ENCODE measurements at regions not wholly inside any gene's neighbourhood (a gene's known extent, or its start where the extent isn't known, plus 50 kb on each side); places are given as distances from the start of the nearest gene placed in this dataset.

DNA sequence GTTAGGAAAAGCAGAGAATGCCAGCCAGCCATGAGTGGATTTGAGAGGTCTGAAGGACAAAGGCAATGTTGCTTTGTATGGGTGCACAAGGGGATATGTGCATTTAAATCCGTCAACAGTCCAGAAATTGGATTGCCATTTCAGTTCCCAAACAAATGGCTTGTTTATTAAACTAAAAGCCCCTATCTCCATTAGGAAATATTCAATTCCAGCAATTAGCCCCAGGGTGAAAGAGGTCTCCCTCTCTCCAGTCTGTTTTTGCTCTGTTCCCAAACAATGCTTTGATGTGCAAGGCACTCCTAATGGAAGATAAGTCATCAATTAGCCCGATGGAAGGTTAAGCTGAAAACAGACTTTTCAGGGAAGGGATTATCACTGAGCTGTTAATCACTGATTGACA is 101.3 kb downstream of the C9orf152 start:
- Histone ChIP-seq H3K14ac (ENCODE audit: low read length in 2 of 2) (peak overlapping the region in 1 of 2 experiments; percentile 83), H2BK5ac (ENCODE audit: low read depth, low read length, poor library complexity, severe bottlenecking) (no peak overlapping the region), H3K79me1 (replicated peaks; ENCODE audit: low read length, poor library complexity, severe bottlenecking) (peaks cover 7% of the 10 kb centered on the region), H3K4me2 (ENCODE audit: low read length, poor library complexity, severe bottlenecking) (no peak overlapping the region), H3K9me3 (ENCODE audit: control insufficient read depth, low read length) (no peaks in the 10 kb centered on the region), H4K91ac (ENCODE audit: low read length) (no peak overlapping the region), H2BK15ac (ENCODE audit: low read depth, poor library complexity, severe bottlenecking) (no peak overlapping the region), H3K23ac (ENCODE audit: low read length in 2 of 2) (no peak overlapping the region), H2AK5ac (ENCODE audit: low read length, severe bottlenecking) (peak overlapping the region; percentile 26), H3K36me3 (ENCODE audit: control insufficient read depth in 1 of 2, insufficient read depth in 2 of 2, low read depth in 1 of 2, low read length in 2 of 2) (peaks cover 7 to 39% of the 10 kb centered on the region in 2 experiments), H4K8ac (ENCODE audit: low read length) (no peak overlapping the region), H3K4me1 (ENCODE audit: control insufficient read depth, insufficient read depth, low read depth, low read length) (peaks cover 7% of the 10 kb centered on the region), H3K27me3 (ENCODE audit: control insufficient read depth in 1 of 2, insufficient read depth in 1 of 2, low read length in 2 of 2) (no peaks in the 10 kb centered on the region), H3K4ac (ENCODE audit: low read depth in 1 of 2, low read length in 2 of 2) (peak overlapping the region; percentile 3 to 41), H3K27ac (ENCODE audit: low read length, poor library complexity, severe bottlenecking) (no peak overlapping the region), H2AFZ (ENCODE audit: low read depth, low read length) (no peak overlapping the region), H2BK12ac (ENCODE audit: low read length in 2 of 2) (peak overlapping the region in 1 of 2 experiments; percentile 55), H3K9ac (ENCODE audit: low read length) (no peak overlapping the region), H2BK120ac (ENCODE audit: low read depth, low read length) (no peak overlapping the region), H3K4me3 (ENCODE audit: insufficient read depth in 1 of 2, low read depth in 1 of 2, low read length in 2 of 2) (no peak overlapping the region), H3K18ac (ENCODE audit: low read depth in 1 of 2, low read length in 2 of 2) (peak overlapping the region in 1 of 2 experiments; percentile 71)
- DNase-seq, result no peak
- 32% methylated on average over 2 of the region's 2 CpGs for WGBS

DNA sequence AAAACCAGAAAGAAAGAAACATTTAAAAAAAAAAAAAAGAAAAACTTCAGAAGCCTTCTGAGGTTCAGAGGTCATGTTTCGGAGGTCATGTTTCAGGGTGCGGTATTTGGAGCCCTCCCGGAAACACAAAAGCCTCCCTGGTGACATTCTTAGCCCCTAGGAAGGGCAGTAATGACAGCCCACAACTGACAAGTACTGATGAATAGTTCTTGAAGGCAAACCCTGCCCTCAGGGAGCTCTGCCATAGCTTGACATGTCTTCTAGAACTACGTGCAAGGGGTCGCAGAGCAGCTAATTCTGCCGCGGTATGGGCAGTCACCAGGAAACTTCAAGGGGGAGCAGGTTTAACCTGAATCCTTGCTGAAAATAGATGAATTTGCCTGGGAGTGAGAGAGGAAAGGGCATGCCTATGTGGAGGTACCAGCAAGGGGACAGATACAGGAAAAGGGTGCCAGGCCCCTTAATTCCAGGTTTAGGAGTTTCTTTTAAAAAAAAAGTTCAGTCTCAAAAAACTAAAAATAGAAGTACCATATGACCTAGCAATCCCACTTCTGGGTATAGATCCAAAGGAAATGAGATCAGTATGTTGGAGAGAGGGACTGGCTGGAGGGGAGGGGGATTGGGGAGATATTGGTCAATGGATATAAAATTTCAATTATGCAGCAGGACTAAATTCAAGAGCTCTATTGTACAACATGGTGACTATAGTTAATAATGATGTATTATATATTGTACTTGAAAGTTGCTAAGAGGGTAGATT is 98.4 kb downstream of the C9orf152 start:
- Histone ChIP-seq H3K79me1 (replicated peaks; ENCODE audit: low read length, poor library complexity, severe bottlenecking) (peaks cover 2% of the 10 kb centered on the region), H4K91ac (ENCODE audit: low read length) (peak overlapping the region; percentile 46), H2AFZ (ENCODE audit: low read depth, low read length) (no peak overlapping the region), H3K4me1 (ENCODE audit: control insufficient read depth, insufficient read depth, low read depth, low read length) (peaks cover 4% of the 10 kb centered on the region), H3K27me3 (ENCODE audit: control insufficient read depth in 1 of 2, insufficient read depth in 1 of 2, low read length in 2 of 2) (no peaks in the 10 kb centered on the region), H3K14ac (ENCODE audit: low read length in 2 of 2) (no peak overlapping the region), H3K4me2 (ENCODE audit: low read length, poor library complexity, severe bottlenecking) (no peak overlapping the region), H2BK15ac (ENCODE audit: low read depth, poor library complexity, severe bottlenecking) (peak overlapping the region; percentile 6), H2AK5ac (ENCODE audit: low read length, severe bottlenecking) (no peak overlapping the region), H3K4me3 (ENCODE audit: insufficient read depth in 1 of 2, low read depth in 1 of 2, low read length in 2 of 2) (no peak overlapping the region), H3K9me3 (ENCODE audit: control insufficient read depth, low read length) (no peaks in the 10 kb centered on the region), H3K36me3 (ENCODE audit: control insufficient read depth in 1 of 2, insufficient read depth in 2 of 2, low read depth in 1 of 2, low read length in 2 of 2) (peaks cover 0 to 35% of the 10 kb centered on the region in 2 experiments), H2BK5ac (ENCODE audit: low read depth, low read length, poor library complexity, severe bottlenecking) (no peak overlapping the region), H3K9ac (ENCODE audit: low read length) (no peak overlapping the region), H3K23ac (ENCODE audit: low read length in 2 of 2) (no peak overlapping the region), H2BK12ac (ENCODE audit: low read length in 2 of 2) (peak overlapping the region in 1 of 2 experiments; percentile 1), H3K18ac (ENCODE audit: low read depth in 1 of 2, low read length in 2 of 2) (peak overlapping the region; percentile 26 to 61), H2BK120ac (ENCODE audit: low read depth, low read length) (peak overlapping the region; percentile 27), H3K4ac (ENCODE audit: low read depth in 1 of 2, low read length in 2 of 2) (no peak overlapping the region), H3K27ac (ENCODE audit: low read length, poor library complexity, severe bottlenecking) (no peak overlapping the region), H4K8ac (ENCODE audit: low read length) (peak overlapping the region; percentile 4)
- no peak for DNase-seq
- WGBS, result 67% methylated on average over 7 of the region's 7 CpGs

DNA sequence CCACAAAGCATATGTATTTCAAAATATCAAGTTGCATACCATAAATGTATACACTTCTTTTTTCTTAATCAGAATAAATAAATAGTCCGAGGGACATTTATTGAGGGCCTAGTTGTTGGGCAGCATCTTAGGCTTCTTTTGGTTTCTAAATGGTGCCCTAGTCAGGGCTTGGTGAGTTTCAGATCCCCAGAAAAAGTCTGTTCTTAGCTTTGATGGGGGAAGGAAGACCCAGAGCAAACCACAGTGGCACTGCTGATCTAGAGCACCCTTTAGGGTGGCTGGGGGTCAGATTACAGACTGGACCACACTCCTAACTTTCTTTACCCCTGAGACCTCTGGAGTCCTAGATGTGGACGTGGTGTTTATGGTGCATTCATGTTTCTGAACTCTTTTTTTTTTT is 97.8 kb downstream of the C9orf152 start:
- Histone ChIP-seq H3K4me2 (ENCODE audit: low read length, poor library complexity, severe bottlenecking) (no peak overlapping the region), H3K4me1 (ENCODE audit: control insufficient read depth, insufficient read depth, low read depth, low read length) (peaks cover 7% of the 10 kb centered on the region), H3K9me3 (ENCODE audit: control insufficient read depth, low read length) (no peaks in the 10 kb centered on the region), H3K79me1 (replicated peaks; ENCODE audit: low read length, poor library complexity, severe bottlenecking) (peaks cover 2% of the 10 kb centered on the region), H2BK15ac (ENCODE audit: low read depth, poor library complexity, severe bottlenecking) (no peak overlapping the region), H3K27ac (ENCODE audit: low read length, poor library complexity, severe bottlenecking) (no peak overlapping the region), H4K8ac (ENCODE audit: low read length) (no peak overlapping the region), H3K4me3 (ENCODE audit: insufficient read depth in 1 of 2, low read depth in 1 of 2, low read length in 2 of 2) (no peak overlapping the region), H2BK5ac (ENCODE audit: low read depth, low read length, poor library complexity, severe bottlenecking) (no peak overlapping the region), H3K4ac (ENCODE audit: low read depth in 1 of 2, low read length in 2 of 2) (no peak overlapping the region), H3K23ac (ENCODE audit: low read length in 2 of 2) (no peak overlapping the region), H3K36me3 (ENCODE audit: control insufficient read depth in 1 of 2, insufficient read depth in 2 of 2, low read depth in 1 of 2, low read length in 2 of 2) (peaks cover 0 to 33% of the 10 kb centered on the region in 2 experiments), H2AK5ac (ENCODE audit: low read length, severe bottlenecking) (no peak overlapping the region), H3K18ac (ENCODE audit: low read depth in 1 of 2, low read length in 2 of 2) (no peak overlapping the region), H2BK120ac (ENCODE audit: low read depth, low read length) (no peak overlapping the region), H3K9ac (ENCODE audit: low read length) (no peak overlapping the region), H2AFZ (ENCODE audit: low read depth, low read length) (no peak overlapping the region), H3K14ac (ENCODE audit: low read length in 2 of 2) (no peak overlapping the region), H3K27me3 (ENCODE audit: control insufficient read depth in 1 of 2, insufficient read depth in 1 of 2, low read length in 2 of 2) (no peaks in the 10 kb centered on the region), H2BK12ac (ENCODE audit: low read length in 2 of 2) (no peak overlapping the region), H4K91ac (ENCODE audit: low read length) (no peak overlapping the region)
- 93% methylated on average over 1 of the region's 2 CpGs for WGBS
- DNase-seq, result no peak

DNA sequence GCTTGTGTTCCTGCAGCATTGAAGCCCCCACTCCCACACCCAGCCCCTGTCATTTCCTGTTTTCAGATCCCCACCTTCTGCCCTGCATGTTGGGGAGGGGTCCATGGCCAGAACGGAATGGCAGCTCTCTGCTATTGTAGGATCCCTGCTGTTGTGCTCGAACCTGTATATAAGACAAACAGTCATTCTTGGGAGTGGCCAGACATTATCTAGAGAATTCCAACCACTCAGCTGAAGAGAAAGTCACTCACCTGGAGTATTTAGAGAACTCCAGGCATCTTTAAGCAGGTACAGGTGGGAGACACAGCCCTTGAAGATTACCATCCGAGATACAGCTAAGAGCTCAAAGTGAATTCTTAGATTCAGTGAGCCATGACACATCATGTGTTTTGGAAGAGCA is 96.1 kb downstream of the C9orf152 start:
- Histone ChIP-seq H3K23ac (ENCODE audit: low read length in 2 of 2) (no peak overlapping the region), H4K8ac (ENCODE audit: low read length) (no peak overlapping the region), H3K4me3 (ENCODE audit: insufficient read depth in 1 of 2, low read depth in 1 of 2, low read length in 2 of 2) (no peak overlapping the region), H3K18ac (ENCODE audit: low read depth in 1 of 2, low read length in 2 of 2) (no peak overlapping the region), H3K9me3 (ENCODE audit: control insufficient read depth, low read length) (no peaks in the 10 kb centered on the region), H4K91ac (ENCODE audit: low read length) (no peak overlapping the region), H3K14ac (ENCODE audit: low read length in 2 of 2) (no peak overlapping the region), H2BK15ac (ENCODE audit: low read depth, poor library complexity, severe bottlenecking) (no peak overlapping the region), H3K36me3 (ENCODE audit: control insufficient read depth in 1 of 2, insufficient read depth in 2 of 2, low read depth in 1 of 2, low read length in 2 of 2) (peaks cover 0 to 28% of the 10 kb centered on the region in 2 experiments), H2BK120ac (ENCODE audit: low read depth, low read length) (no peak overlapping the region), H3K79me1 (replicated peaks; ENCODE audit: low read length, poor library complexity, severe bottlenecking) (peaks cover 2% of the 10 kb centered on the region), H2AK5ac (ENCODE audit: low read length, severe bottlenecking) (no peak overlapping the region), H2BK5ac (ENCODE audit: low read depth, low read length, poor library complexity, severe bottlenecking) (no peak overlapping the region), H3K27me3 (ENCODE audit: control insufficient read depth in 1 of 2, insufficient read depth in 1 of 2, low read length in 2 of 2) (no peaks in the 10 kb centered on the region), H2AFZ (ENCODE audit: low read depth, low read length) (no peak overlapping the region), H3K27ac (ENCODE audit: low read length, poor library complexity, severe bottlenecking) (no peak overlapping the region), H3K4me2 (ENCODE audit: low read length, poor library complexity, severe bottlenecking) (no peak overlapping the region), H3K4me1 (ENCODE audit: control insufficient read depth, insufficient read depth, low read depth, low read length) (peaks cover 10% of the 10 kb centered on the region), H3K9ac (ENCODE audit: low read length) (no peak overlapping the region), H3K4ac (ENCODE audit: low read depth in 1 of 2, low read length in 2 of 2) (no peak overlapping the region), H2BK12ac (ENCODE audit: low read length in 2 of 2) (no peak overlapping the region)
- 80% methylated on average over 3 of the region's 3 CpGs for WGBS
- no peak for DNase-seq
